H9 (cell line): ENCODE measurements at regions not wholly inside any gene's neighbourhood (a gene's known extent, or its start where the extent isn't known, plus 50 kb on each side); places are given as distances from the start of the nearest gene placed in this dataset.

Source experiments
- DNase-seq: peaks from one replicate; pipeline ENCODE4 v3.0.0-alpha.2; 2017
- H2AFZ ChIP-seq: one replicate; pipeline ENCODE4 v1.6.1; 2013; ENCODE audit warnings: mild to moderate bottlenecking, low read length, control low read depth, moderate library complexity
- H2AK5ac ChIP-seq: 2 replicates; pipeline ENCODE4 v1.6.1; 2013; ENCODE audit warnings: low read length, control low read depth, mixed read lengths; ENCODE audit not compliant: insufficient read length
- H2BK120ac ChIP-seq: one replicate; pipeline ENCODE4 v1.6.1; 2013; ENCODE audit warnings: low read depth, mild to moderate bottlenecking, low read length, control low read depth, inconsistent platforms; ENCODE audit not compliant: poor library complexity, severe bottlenecking
- H2BK12ac ChIP-seq: 2 replicates; pipeline ENCODE4 v1.6.1; 2013; ENCODE audit warnings: low read length, control low read depth, mixed read lengths, low read depth; ENCODE audit not compliant: insufficient read length
- H2BK15ac ChIP-seq: 2 replicates; pipeline ENCODE4 v1.6.1; 2013; ENCODE audit warnings: low read depth, low read length, control low read depth
- H2BK20ac ChIP-seq: one replicate; pipeline ENCODE4 v1.6.1; 2013; ENCODE audit warnings: low read depth, mild to moderate bottlenecking, low read length, control low read depth, inconsistent platforms; ENCODE audit not compliant: poor library complexity, severe bottlenecking
- H2BK5ac ChIP-seq: 2 replicates; pipeline ENCODE4 v1.6.1; 2013; ENCODE audit warnings: low read length, control low read depth, mixed read lengths; ENCODE audit not compliant: insufficient read length
- H3K14ac ChIP-seq: 2 replicates; pipeline ENCODE4 v1.6.1; 2013; ENCODE audit warnings: low read length, control low read depth; ENCODE audit not compliant: insufficient read depth
- H3K18ac ChIP-seq: 2 replicates; pipeline ENCODE4 v1.6.1; 2013; ENCODE audit warnings: low read depth, mild to moderate bottlenecking, mixed read lengths, low read length, control low read depth; ENCODE audit not compliant: insufficient read length
- H3K23ac ChIP-seq: 2 replicates; pipeline ENCODE4 v1.6.1; 2013; ENCODE audit warnings: low read length, control low read depth, mixed read lengths, low read depth; ENCODE audit not compliant: insufficient read length
- H3K23me2 ChIP-seq: 2 replicates; pipeline ENCODE4 v1.6.1; 2013; ENCODE audit warnings: low read depth, mild to moderate bottlenecking, mixed read lengths, low read length, control low read depth; ENCODE audit not compliant: insufficient read length, poor library complexity, severe bottlenecking
- H3K27ac ChIP-seq: 2 replicates; pipeline ENCODE4 v1.5.1; 2013; ENCODE audit warnings: low read length, control low read depth, mixed read lengths, low read depth; ENCODE audit not compliant: insufficient read length
- H3K27me3 ChIP-seq: 2 replicates; pipeline ENCODE4 v1.6.1; 2013; ENCODE audit warnings: low read length, control low read depth, inconsistent platforms; ENCODE audit not compliant: insufficient read depth
- H3K4ac ChIP-seq: 2 replicates; pipeline ENCODE4 v1.6.1; 2013; ENCODE audit warnings: low read depth, mild to moderate bottlenecking, control low read depth, inconsistent platforms, low read length, moderate library complexity
- H3K4me1 ChIP-seq: 2 replicates; pipeline ENCODE4 v1.6.1; 2013; ENCODE audit warnings: low read length, control low read depth, inconsistent platforms; ENCODE audit not compliant: insufficient read depth
- H3K4me2 ChIP-seq: 2 replicates; pipeline ENCODE4 v1.6.1; 2013; ENCODE audit warnings: low read length, control low read depth, mixed read lengths; ENCODE audit not compliant: insufficient read length, insufficient read depth
- H3K56ac ChIP-seq: 2 replicates; pipeline ENCODE4 v1.6.1; 2013; ENCODE audit warnings: low read depth, mild to moderate bottlenecking, mixed read lengths, low read length, control low read depth; ENCODE audit not compliant: insufficient read length
- H3K79me1 ChIP-seq: 2 replicates; pipeline ENCODE4 v1.6.1; 2013; ENCODE audit warnings: low read depth, mild to moderate bottlenecking, moderate library complexity, low read length, control low read depth, inconsistent platforms; ENCODE audit not compliant: insufficient read depth, poor library complexity, severe bottlenecking
- H3K79me2 ChIP-seq: 2 replicates; pipeline ENCODE4 v1.6.1; 2013; ENCODE audit warnings: low read length, control low read depth, inconsistent platforms; ENCODE audit not compliant: insufficient read depth
- H3K9ac ChIP-seq: 2 replicates; pipeline ENCODE4 v1.6.1; 2013; ENCODE audit warnings: low read length, control low read depth, mixed read lengths; ENCODE audit not compliant: insufficient read length; ENCODE audit errors: extremely low read depth
- H3K9me3 ChIP-seq: one replicate; pipeline ENCODE4 v1.6.1; 2013; ENCODE audit warnings: low read depth, low read length, inconsistent platforms; ENCODE audit not compliant: control insufficient read depth
- H3T11ph ChIP-seq: one replicate; pipeline ENCODE4 v1.6.1; 2013; ENCODE audit warnings: mild to moderate bottlenecking, low read length, control low read depth, inconsistent platforms
- H4K20me1 ChIP-seq: one replicate; pipeline ENCODE4 v1.6.1; 2013; ENCODE audit not compliant: control insufficient read depth, insufficient read length, insufficient read depth
- H4K5ac ChIP-seq: 2 replicates; pipeline ENCODE4 v1.6.1; 2013; ENCODE audit warnings: low read depth, mild to moderate bottlenecking, mixed read lengths, low read length, control low read depth; ENCODE audit not compliant: insufficient read length
- H4K8ac ChIP-seq: replicated peaks from 2 replicates; pipeline ENCODE4 v1.6.1; 2013; ENCODE audit warnings: low read length, control low read depth, mixed read lengths, low read depth; ENCODE audit not compliant: insufficient read length
- H4K91ac ChIP-seq: 2 replicates; pipeline ENCODE4 v1.6.1; 2013; ENCODE audit warnings: low read depth, mild to moderate bottlenecking, moderate library complexity, mixed read lengths, low read length, control low read depth; ENCODE audit not compliant: insufficient read length
- H3K27ac Mint-ChIP-seq, 3 experiments: 2 replicates in 2 of 3; 3 replicates in 1 of 3; pipeline ENCODE4 v1.8.0; 2020 to 2021; ENCODE audit warnings: mixed read lengths in 3 of 3, mild to moderate bottlenecking in 1 of 3, moderate library complexity in 1 of 3
- H3K27me3 Mint-ChIP-seq: 2 replicates; pipeline ENCODE4 v1.8.0; 2021; ENCODE audit warnings: low read depth, mild to moderate bottlenecking, moderate library complexity, mixed read lengths
- H3K36me3 Mint-ChIP-seq, 3 experiments: 2 replicates in 2 of 3; 3 replicates in 1 of 3; pipeline ENCODE4 v1.8.0; 2020 to 2021; ENCODE audit warnings: low read depth in 3 of 3, mixed read lengths in 3 of 3; ENCODE audit not compliant: insufficient read depth in 1 of 3
- H3K4me1 Mint-ChIP-seq, 2 experiments: 2 replicates each; pipeline ENCODE4 v1.8.0; 2020; ENCODE audit warnings: mixed read lengths in 2 of 2
- H3K4me3 Mint-ChIP-seq, 2 experiments: 2 replicates in 1 of 2; 3 replicates in 1 of 2; pipeline ENCODE4 v1.8.0; 2020 to 2021; ENCODE audit warnings: mild to moderate bottlenecking in 2 of 2, mixed read lengths in 2 of 2, moderate library complexity in 1 of 2
- H3K9me3 Mint-ChIP-seq, 2 experiments: 2 replicates in 1 of 2; 3 replicates in 1 of 2; pipeline ENCODE4 v1.8.0; 2020; ENCODE audit warnings: mild to moderate bottlenecking in 2 of 2, mixed read lengths in 2 of 2, moderate library complexity in 1 of 2
- CTCF ChIP-seq: fragments of 200-600 bp; sonication (generic); conservative IDR thresholded peaks from 3 replicates; pipeline ENCODE4 v1.8.0; 2021; ENCODE audit warnings: antibody characterized with exemption, mild to moderate bottlenecking
- WGBS: extraction: QIAGEN DNeasy Blood & Tissue Kit; methylation state at CpG from one replicate; pipeline ENCODE4 v1.1.7; 2013; ENCODE audit warnings: missing lambda C conversion rate, low lambda C conversion rate, mixed read lengths; ENCODE audit not compliant: insufficient read length; ENCODE audit errors: extremely low coverage; 5-methylcytosine and 5-hydroxymethylcytosine counted together

GRCh38 chr2:176533505-176534193, 264.4 kb downstream of the MTX2 start:
- no peak overlapping the region for H3K4me2 ChIP-seq
- no peak overlapping the region for H3K27ac Mint-ChIP-seq
- H2BK15ac ChIP-seq = no peak overlapping the region
- H3K23me2 ChIP-seq = no peaks in the 10 kb centered on the region
- H3K27me3 Mint-ChIP-seq = peaks cover 48% of the 10 kb centered on the region
- no peak overlapping the region for H2AK5ac ChIP-seq
- no peak overlapping the region for H2BK12ac ChIP-seq
- H3K4ac ChIP-seq = no peak overlapping the region
- H3K4me3 Mint-ChIP-seq = no peak overlapping the region
- H3T11ph ChIP-seq = no peak overlapping the region
- no peak overlapping the region for H2BK20ac ChIP-seq
- no peak overlapping the region for H4K8ac ChIP-seq
- H3K27ac ChIP-seq = no peak overlapping the region
- no peak overlapping the region for H4K5ac ChIP-seq
- H3K36me3 Mint-ChIP-seq = no peaks in the 10 kb centered on the region
- TF ChIP-seq CTCF = no peak
- no peak overlapping the region for H3K56ac ChIP-seq
- H3K4me1 ChIP-seq = no peaks in the 10 kb centered on the region; the same call in 1 of the 2 replicates
- H3K18ac ChIP-seq = no peak overlapping the region
- H3K23ac ChIP-seq = no peak overlapping the region
- no peaks in the 10 kb centered on the region for H3K79me1 ChIP-seq
- no peaks in the 10 kb centered on the region for H3K9me3 Mint-ChIP-seq
- H2BK5ac ChIP-seq = no peak overlapping the region
- H3K27me3 ChIP-seq = no peaks in the 10 kb centered on the region; the same call in 1 of the 2 replicates
- no peaks in the 10 kb centered on the region for H3K9me3 ChIP-seq
- H3K9ac ChIP-seq = no peak overlapping the region
- no peak overlapping the region for H2AFZ ChIP-seq
- peaks cover 9 to 10% of the 10 kb centered on the region in 2 experiments; a peak in 3 of 4 replicates for H3K4me1 Mint-ChIP-seq
- DNase-seq = no peak
- H4K20me1 ChIP-seq = no peaks in the 10 kb centered on the region
- WGBS = no CpG with 5 or more reads among the region's 4 CpGs
- H3K14ac ChIP-seq = no peak overlapping the region
- no peak overlapping the region for H4K91ac ChIP-seq
- no peaks in the 10 kb centered on the region for H3K79me2 ChIP-seq
- no peak overlapping the region for H2BK120ac ChIP-seq
